AG20443 (cell line): ENCODE measurements at regions not wholly inside any gene's neighbourhood (a gene's known extent, or its start where the extent isn't known, plus 50 kb on each side); places are given as distances from the start of the nearest gene placed in this dataset.

Experiments used
- DNase-seq: peaks from one replicate; pipeline ENCODE4 v3.0.0; 2012; ENCODE audit warnings: low spot score, mixed read lengths

GRCh38 chr15:100703032-100703578 lies 100.7 kb downstream of the ASB7 start:
- DNase-seq = peak; percentile 44

GRCh38 chr15:100703671-100704070 lies 101.3 kb downstream of the ASB7 start:
- DNase-seq = no peak

- DNase-seq = peak; percentile 79
These were observed 102.1 kb downstream of the ASB7 start for GRCh38 chr15:100704281-100705055.

GRCh38 chr15:100705065-100705464 lies 102.7 kb downstream of the ASB7 start:
- DNase-seq = no peak

GRCh38 chr15:100705841-100706240 lies 103.5 kb downstream of the ASB7 start:
- DNase-seq = no peak

GRCh38 chr15:100707229-100707628 lies 104.8 kb downstream of the ASB7 start:
- no peak for DNase-seq

- no peak for DNase-seq
These were observed 106.5 kb downstream of the ASB7 start for GRCh38 chr15:100708916-100709315.

GRCh38 chr15:100710222-100710621 lies 107.8 kb downstream of the ASB7 start:
- no peak for DNase-seq

- DNase-seq = no peak
These were observed 108.5 kb downstream of the ASB7 start for GRCh38 chr15:100710744-100711515.

GRCh38 chr15:100711516-100712021 lies 109.2 kb downstream of the ASB7 start:
- DNase-seq = no peak

- DNase-seq = peak; percentile 85
These were observed 109.8 kb downstream of the ASB7 start for GRCh38 chr15:100712226-100712625.

- DNase-seq = peak; percentile 68
These were observed 110.9 kb downstream of the ASB7 start for GRCh38 chr15:100713163-100713867.

- no peak for DNase-seq
These were observed 111.8 kb downstream of the ASB7 start for GRCh38 chr15:100714034-100714748.

GRCh38 chr15:100714749-100715342 lies 112.5 kb downstream of the ASB7 start:
- DNase-seq = no peak

- DNase-seq = no peak
These were observed 113.4 kb downstream of the ASB7 start for GRCh38 chr15:100715571-100716455.

- DNase-seq = peak; percentile 1
These were observed 114.2 kb downstream of the ASB7 start for GRCh38 chr15:100716456-100717085.

GRCh38 chr15:100717596-100717995 lies 115.2 kb downstream of the ASB7 start:
- DNase-seq = peak; percentile 1

GRCh38 chr15:100718075-100718980 lies 115.9 kb downstream of the ASB7 start:
- peak; percentile 3 for DNase-seq
